ENCODE measurements at regions not wholly inside any gene's neighbourhood (a gene's known extent, or its start where the extent isn't known, plus 50 kb on each side); places are given as distances from the start of the nearest gene placed in this dataset.

DNA sequence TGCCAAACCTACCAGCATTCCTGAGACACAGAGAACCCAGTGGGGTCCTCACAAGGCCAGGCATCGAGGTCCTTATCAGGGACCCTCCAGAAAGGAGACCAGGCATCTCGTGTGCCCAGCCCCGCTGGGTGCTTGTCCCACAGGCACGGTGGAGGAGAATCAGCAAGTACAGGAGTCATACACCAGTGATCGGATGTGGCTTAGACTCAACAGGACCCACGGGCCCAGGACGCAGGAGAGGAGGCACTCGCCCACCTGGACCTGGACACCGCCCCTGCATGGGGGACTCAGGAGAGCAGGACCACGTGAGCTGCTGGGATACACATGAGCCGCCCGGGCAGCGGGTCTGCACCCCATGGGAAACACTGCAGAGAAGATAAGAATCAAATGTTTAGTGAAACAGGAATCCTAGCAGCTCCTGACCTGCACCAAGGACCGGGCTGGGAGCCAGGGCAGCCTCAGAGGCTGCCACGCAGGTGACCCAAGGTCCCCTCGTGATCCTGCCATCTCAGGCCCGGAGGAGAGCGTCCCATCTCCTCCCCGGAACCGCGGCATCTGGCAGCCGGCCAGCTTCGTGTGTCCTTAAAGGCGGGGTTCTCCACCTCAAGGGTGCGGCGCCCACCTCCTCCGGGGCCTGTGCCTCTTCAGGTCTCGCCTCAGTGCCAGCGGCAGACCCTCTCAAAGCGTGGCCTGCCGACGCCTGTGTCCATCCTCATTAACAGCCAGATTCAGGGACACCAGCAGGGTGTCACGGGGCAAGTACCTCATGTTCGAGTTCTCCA lies 59.2 kb downstream of the FOXL3 start:
- Histone ChIP-seq H3K9me3 (replicated peaks in 1 of 2; ENCODE audit: control insufficient read depth in 2 of 2, insufficient read depth in 1 of 2, low read depth in 1 of 2, low read length in 2 of 2) (peaks cover 0 to 3% of the 10 kb centered on the region in 2 donors), H3K4ac (ENCODE audit: low read length) (no peak overlapping the region), H2BK120ac (ENCODE audit: low read depth, low read length) (no peak overlapping the region), H4K91ac (ENCODE audit: low read depth, low read length, poor library complexity) (peak overlapping the region; percentile 57), H3K4me3 (ENCODE audit: low read length in 2 of 2) (no peak overlapping the region), H4K8ac (ENCODE audit: low read depth, low read length) (no peak overlapping the region), H2BK5ac (ENCODE audit: low read length) (peak overlapping the region; percentile 1), H3K36me3 (replicated peaks in 1 of 2; ENCODE audit: control insufficient read depth in 2 of 2, insufficient read depth in 2 of 2, low read length in 2 of 2) (no peaks in the 10 kb centered on the region), H2BK15ac (ENCODE audit: low read length) (peak overlapping the region; percentile 19), H3K27me3 (ENCODE audit: control insufficient read depth in 3 of 3, insufficient read depth in 3 of 3, low read depth in 1 of 3, low read length in 3 of 3) (no peaks in the 10 kb centered on the region), H3K4me2 (ENCODE audit: insufficient read depth, low read length, poor library complexity, severe bottlenecking) (no peak overlapping the region), H3K27ac (replicated peaks; ENCODE audit: low read length) (no peak overlapping the region), H3K79me1 (ENCODE audit: low read depth, low read length) (no peaks in the 10 kb centered on the region), H3K14ac (ENCODE audit: low read length) (peak overlapping the region; percentile 14), H3K9ac (ENCODE audit: low read depth, low read length, poor library complexity) (peak overlapping the region; percentile 30), H2AFZ (ENCODE audit: low read length) (no peak overlapping the region), H3K4me1 (ENCODE audit: control insufficient read depth in 2 of 2, insufficient read depth in 1 of 2, low read depth in 1 of 2, low read length in 2 of 2) (no peaks in the 10 kb centered on the region), H3K18ac (ENCODE audit: low read length) (peak overlapping the region; percentile 36), H2AK5ac (ENCODE audit: low read depth, low read length) (peak overlapping the region; percentile 57), H2BK12ac (ENCODE audit: low read length) (peak overlapping the region; percentile 31), H3K23ac (ENCODE audit: low read depth, low read length, poor library complexity) (no peak overlapping the region)
- no CpG with 5 or more reads among the region's 34 CpGs for WGBS, 2 donors (ENCODE audit: extremely low coverage in 2 of 2, insufficient read length in 2 of 2, insufficient replicate concordance in 1 of 2)
- no peak for DNase-seq (ENCODE audit: low spot score)

DNA sequence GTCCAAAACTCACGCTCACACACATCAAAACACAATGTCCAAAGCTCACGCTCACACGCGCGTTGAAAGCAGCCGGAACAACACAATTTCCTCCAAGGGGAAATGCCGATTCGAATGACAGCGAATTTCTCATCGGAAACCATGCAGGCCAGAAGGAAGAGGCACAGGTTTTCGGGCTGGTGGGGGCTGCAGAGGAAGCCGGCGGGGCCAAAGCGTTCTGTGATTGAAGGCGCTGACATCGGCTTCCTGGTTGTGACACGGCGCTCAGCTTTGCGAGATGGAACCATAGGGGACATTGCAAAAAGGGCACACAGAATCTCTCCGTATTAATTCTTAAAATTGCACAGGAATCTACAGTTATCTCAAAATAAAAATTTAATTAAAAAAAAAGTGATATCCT lies 61.3 kb downstream of the FOXL3 start:
- WGBS, 2 donors (ENCODE audit: extremely low coverage in 2 of 2, insufficient read length in 2 of 2, insufficient replicate concordance in 1 of 2): no CpG with 5 or more reads among the region's 20 CpGs
- no peak overlapping the region for H2AFZ ChIP-seq (ENCODE audit: low read length)

DNA sequence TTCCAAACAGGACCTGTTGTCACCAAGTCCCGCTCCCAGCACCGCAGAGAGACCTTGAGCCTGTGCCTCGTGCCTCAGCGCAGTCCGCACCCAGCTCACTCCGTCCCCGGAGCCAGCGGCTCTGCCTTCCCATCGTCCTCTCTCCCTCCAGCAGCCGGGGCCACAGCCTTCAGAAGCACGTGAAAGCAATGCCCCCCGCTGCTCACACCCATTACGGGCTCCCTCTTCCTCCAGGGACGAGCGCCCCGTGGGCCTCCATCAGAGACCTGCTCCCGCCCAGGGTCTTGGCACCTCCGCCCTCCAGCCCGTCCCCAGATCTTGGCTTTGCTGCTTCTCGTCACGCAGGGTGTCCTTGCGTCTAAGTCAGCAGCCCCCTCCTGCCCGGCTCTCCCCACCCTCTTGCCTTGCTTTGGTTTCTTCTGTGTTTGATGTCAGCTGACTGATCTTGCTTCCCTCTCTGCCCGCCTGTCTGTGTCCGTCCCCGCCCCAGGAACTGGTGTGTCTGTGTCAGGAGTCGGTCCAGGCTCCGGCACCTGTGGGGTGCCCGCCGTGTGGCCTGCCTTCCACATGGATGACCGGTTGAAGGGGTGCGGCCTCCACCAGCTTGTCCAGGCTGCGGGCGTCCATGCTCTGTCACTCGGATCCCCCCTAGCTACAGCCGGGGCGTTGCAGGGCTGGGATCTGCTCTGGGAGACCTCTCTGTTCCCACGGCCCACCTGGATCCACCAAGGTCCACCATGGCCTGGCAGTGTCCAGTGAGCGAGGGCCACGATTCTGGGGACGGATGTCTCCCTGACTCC lies 61.9 kb downstream of the FOXL3 start:
- Histone ChIP-seq H3K79me1 (ENCODE audit: low read depth, low read length) (peaks cover 2% of the 10 kb centered on the region), H3K14ac (ENCODE audit: low read length) (no peak overlapping the region), H3K27me3 (ENCODE audit: control insufficient read depth in 3 of 3, insufficient read depth in 3 of 3, low read depth in 1 of 3, low read length in 3 of 3) (no peaks in the 10 kb centered on the region), H3K9me3 (replicated peaks in 1 of 2; ENCODE audit: control insufficient read depth in 2 of 2, insufficient read depth in 1 of 2, low read depth in 1 of 2, low read length in 2 of 2) (no peaks in the 10 kb centered on the region), H2AK5ac (ENCODE audit: low read depth, low read length) (peak overlapping the region; percentile 1), H3K4me3 (ENCODE audit: low read length in 2 of 2) (no peak overlapping the region), H2BK120ac (ENCODE audit: low read depth, low read length) (no peak overlapping the region), H2BK15ac (ENCODE audit: low read length) (no peak overlapping the region), H4K91ac (ENCODE audit: low read depth, low read length, poor library complexity) (no peak overlapping the region), H4K8ac (ENCODE audit: low read depth, low read length) (no peak overlapping the region), H3K23ac (ENCODE audit: low read depth, low read length, poor library complexity) (no peak overlapping the region), H3K18ac (ENCODE audit: low read length) (peak overlapping the region; percentile 78), H3K27ac (replicated peaks; ENCODE audit: low read length) (no peak overlapping the region), H3K36me3 (replicated peaks in 1 of 2; ENCODE audit: control insufficient read depth in 2 of 2, insufficient read depth in 2 of 2, low read length in 2 of 2) (no peaks in the 10 kb centered on the region), H2AFZ (ENCODE audit: low read length) (no peak overlapping the region), H3K9ac (ENCODE audit: low read depth, low read length, poor library complexity) (no peak overlapping the region), H3K4ac (ENCODE audit: low read length) (no peak overlapping the region), H2BK5ac (ENCODE audit: low read length) (no peak overlapping the region), H2BK12ac (ENCODE audit: low read length) (no peak overlapping the region), H3K4me1 (ENCODE audit: control insufficient read depth in 2 of 2, insufficient read depth in 1 of 2, low read depth in 1 of 2, low read length in 2 of 2) (no peaks in the 10 kb centered on the region), H3K4me2 (ENCODE audit: insufficient read depth, low read length, poor library complexity, severe bottlenecking) (no peak overlapping the region)
- no CpG with 5 or more reads among the region's 41 CpGs for WGBS, 2 donors (ENCODE audit: extremely low coverage in 2 of 2, insufficient read length in 2 of 2, insufficient replicate concordance in 1 of 2)
- no peak for DNase-seq (ENCODE audit: low spot score)

More for the DNA sequence above, 61.3 kb downstream of the FOXL3 start:
- Histone ChIP-seq H3K23ac (ENCODE audit: low read depth, low read length, poor library complexity) (no peak overlapping the region), H3K4me3 (ENCODE audit: low read length in 2 of 2) (no peak overlapping the region), H3K4me2 (ENCODE audit: insufficient read depth, low read length, poor library complexity, severe bottlenecking) (no peak overlapping the region), H3K27ac (replicated peaks; ENCODE audit: low read length) (no peak overlapping the region), H2BK15ac (ENCODE audit: low read length) (no peak overlapping the region), H3K9me3 (replicated peaks in 1 of 2; ENCODE audit: control insufficient read depth in 2 of 2, insufficient read depth in 1 of 2, low read depth in 1 of 2, low read length in 2 of 2) (peaks cover 0 to under 1% of the 10 kb centered on the region in 2 donors), H3K4me1 (ENCODE audit: control insufficient read depth in 2 of 2, insufficient read depth in 1 of 2, low read depth in 1 of 2, low read length in 2 of 2) (no peaks in the 10 kb centered on the region), H3K79me1 (ENCODE audit: low read depth, low read length) (peaks cover 2% of the 10 kb centered on the region), H2BK12ac (ENCODE audit: low read length) (no peak overlapping the region), H2AK5ac (ENCODE audit: low read depth, low read length) (no peak overlapping the region), H2BK5ac (ENCODE audit: low read length) (no peak overlapping the region), H3K18ac (ENCODE audit: low read length) (no peak overlapping the region), H2BK120ac (ENCODE audit: low read depth, low read length) (no peak overlapping the region), H3K14ac (ENCODE audit: low read length) (no peak overlapping the region), H4K8ac (ENCODE audit: low read depth, low read length) (no peak overlapping the region), H4K91ac (ENCODE audit: low read depth, low read length, poor library complexity) (no peak overlapping the region), H3K9ac (ENCODE audit: low read depth, low read length, poor library complexity) (no peak overlapping the region), H3K36me3 (replicated peaks in 1 of 2; ENCODE audit: control insufficient read depth in 2 of 2, insufficient read depth in 2 of 2, low read length in 2 of 2) (no peaks in the 10 kb centered on the region), H3K27me3 (ENCODE audit: control insufficient read depth in 3 of 3, insufficient read depth in 3 of 3, low read depth in 1 of 3, low read length in 3 of 3) (no peaks in the 10 kb centered on the region), H3K4ac (ENCODE audit: low read length) (no peak overlapping the region)
- no peak for DNase-seq (ENCODE audit: low spot score)

DNA sequence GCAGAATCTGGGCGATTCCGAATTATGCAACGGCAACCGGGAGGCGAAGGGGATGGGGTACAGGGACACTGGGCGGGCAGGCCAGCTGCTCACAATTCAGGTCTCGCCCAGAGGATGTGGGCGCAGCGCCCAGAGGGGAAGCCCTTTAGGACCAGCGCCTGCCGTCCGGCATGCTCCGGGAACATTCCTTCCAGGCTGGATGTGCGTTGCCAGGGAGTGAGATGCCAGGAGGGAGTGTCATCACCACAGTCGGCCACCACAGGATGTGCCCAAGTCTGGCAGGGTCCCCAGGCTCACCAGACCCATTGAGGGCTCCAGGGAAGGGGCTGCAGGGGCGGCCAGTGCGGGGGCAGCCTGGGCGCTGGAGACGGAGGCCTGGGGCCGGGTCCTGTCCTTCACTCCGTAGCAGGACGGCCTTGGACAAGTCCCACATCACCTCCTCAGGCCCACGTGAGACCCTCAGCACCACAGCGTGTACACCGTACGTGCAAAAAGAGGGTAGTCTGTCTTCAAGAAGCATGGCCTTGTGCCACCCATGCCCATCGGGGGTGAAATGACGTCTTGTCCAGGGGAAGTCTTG lies 63.9 kb downstream of the FOXL3 start:
- Histone ChIP-seq H3K27me3 (ENCODE audit: control insufficient read depth in 3 of 3, insufficient read depth in 3 of 3, low read depth in 1 of 3, low read length in 3 of 3) (no peaks in the 10 kb centered on the region), H3K27ac (replicated peaks; ENCODE audit: low read length) (no peak overlapping the region), H2BK5ac (ENCODE audit: low read length) (no peak overlapping the region), H3K18ac (ENCODE audit: low read length) (no peak overlapping the region), H3K9me3 (replicated peaks in 1 of 2; ENCODE audit: control insufficient read depth in 2 of 2, insufficient read depth in 1 of 2, low read depth in 1 of 2, low read length in 2 of 2) (no peaks in the 10 kb centered on the region), H2AK5ac (ENCODE audit: low read depth, low read length) (peak overlapping the region; percentile 27), H3K4me3 (ENCODE audit: low read length in 2 of 2) (no peak overlapping the region), H3K14ac (ENCODE audit: low read length) (no peak overlapping the region), H4K8ac (ENCODE audit: low read depth, low read length) (no peak overlapping the region), H4K91ac (ENCODE audit: low read depth, low read length, poor library complexity) (no peak overlapping the region), H3K23ac (ENCODE audit: low read depth, low read length, poor library complexity) (peak overlapping the region; percentile 47), H3K9ac (ENCODE audit: low read depth, low read length, poor library complexity) (peak overlapping the region; percentile 27), H2BK12ac (ENCODE audit: low read length) (no peak overlapping the region), H3K4me2 (ENCODE audit: insufficient read depth, low read length, poor library complexity, severe bottlenecking) (no peak overlapping the region), H3K79me1 (ENCODE audit: low read depth, low read length) (peaks cover 2% of the 10 kb centered on the region), H2BK120ac (ENCODE audit: low read depth, low read length) (no peak overlapping the region), H2BK15ac (ENCODE audit: low read length) (no peak overlapping the region), H3K4me1 (ENCODE audit: control insufficient read depth in 2 of 2, insufficient read depth in 1 of 2, low read depth in 1 of 2, low read length in 2 of 2) (no peaks in the 10 kb centered on the region), H3K36me3 (replicated peaks in 1 of 2; ENCODE audit: control insufficient read depth in 2 of 2, insufficient read depth in 2 of 2, low read length in 2 of 2) (no peaks in the 10 kb centered on the region), H2AFZ (ENCODE audit: low read length) (no peak overlapping the region), H3K4ac (ENCODE audit: low read length) (no peak overlapping the region)
- DNase-seq (ENCODE audit: low spot score): no peak
- WGBS, 2 donors (ENCODE audit: extremely low coverage in 2 of 2, insufficient read length in 2 of 2, insufficient replicate concordance in 1 of 2): no CpG with 5 or more reads among the region's 28 CpGs

Measured in neuronal stem cell (in vitro differentiated cells).